AG09309 (cell line): ENCODE measurements at regions not wholly inside any gene's neighbourhood (a gene's known extent, or its start where the extent isn't known, plus 50 kb on each side); places are given as distances from the start of the nearest gene placed in this dataset.

Source experiments
- DNase-seq: peaks from one replicate; pipeline ENCODE4 v3.0.0-alpha.2; 2010; ENCODE audit warnings: low read depth
- H3K4me3 ChIP-seq: 2 replicates; pipeline ENCODE4 v1.5.1; 2011; ENCODE audit warnings: mild to moderate bottlenecking, low read depth, low read length, moderate library complexity; ENCODE audit not compliant: control insufficient read depth
- CTCF ChIP-seq: IDR thresholded peaks from 2 replicates; pipeline ENCODE4 v1.5.1; 2011; ENCODE audit warnings: mild to moderate bottlenecking, low read depth, low read length, inconsistent platforms; ENCODE audit not compliant: insufficient read depth, control insufficient read depth; ENCODE audit errors: missing control alignments

DNA sequence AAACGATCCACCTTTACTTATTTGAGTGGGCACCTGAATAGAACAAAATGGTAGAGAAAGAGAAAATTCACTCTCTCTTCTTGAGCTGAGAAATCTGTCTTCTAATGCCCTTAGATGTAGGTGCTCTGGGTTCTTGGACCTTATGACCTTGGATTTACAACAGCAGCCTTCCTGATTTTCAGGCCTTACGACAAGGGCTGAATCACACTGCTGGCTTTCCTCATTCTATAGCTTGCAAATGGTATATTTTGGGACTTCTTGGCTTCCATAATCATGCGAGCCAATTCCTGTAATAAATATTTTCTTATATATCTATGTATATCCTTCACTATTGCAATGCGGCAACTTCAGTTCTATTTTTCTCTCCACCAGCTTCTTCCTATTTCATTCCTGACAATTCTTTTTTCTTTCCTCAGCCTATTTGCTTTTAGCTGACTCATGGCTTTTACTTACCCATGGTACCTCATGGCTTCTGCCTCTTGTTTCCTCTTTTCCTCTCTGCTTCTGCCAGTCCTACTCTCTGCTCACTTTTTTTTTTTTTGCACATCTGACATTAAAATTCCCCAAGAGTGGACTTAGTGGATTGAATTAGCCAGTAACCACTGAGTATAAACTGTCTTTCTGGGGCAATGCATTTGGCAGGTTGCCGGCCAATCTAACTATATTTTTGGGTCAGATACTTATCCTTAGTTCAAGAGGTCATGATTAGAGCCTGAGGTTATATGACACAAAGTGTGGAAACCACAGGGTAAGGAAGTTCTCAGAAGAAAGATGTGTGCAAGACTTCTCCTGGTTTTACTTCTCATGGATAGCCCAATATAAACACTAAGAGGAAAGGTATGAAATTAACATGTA lies 359.5 kb downstream of the TMEM135 start:
- TF ChIP-seq CTCF, result no peak
- H3K4me3 ChIP-seq, result no peak overlapping the region
- DNase-seq, result no peak

GRCh38 chr11:87394924-87395323 lies 357.2 kb downstream of the TMEM135 start:
- TF ChIP-seq CTCF, result no peak
- DNase-seq, result no peak
- H3K4me3 ChIP-seq, result no peak overlapping the region

GRCh38 chr11:87392665-87393064 lies 354.9 kb downstream of the TMEM135 start:
- TF ChIP-seq CTCF, result no peak
- no peak for DNase-seq
- no peak overlapping the region for H3K4me3 ChIP-seq

- no peak overlapping the region for H3K4me3 ChIP-seq
- DNase-seq, result no peak
- no peak for TF ChIP-seq CTCF
These were observed 353.8 kb downstream of the TMEM135 start for GRCh38 chr11:87391496-87391895.

GRCh38 chr11:87384078-87384729 lies 346.5 kb downstream of the TMEM135 start:
- TF ChIP-seq CTCF, result no peak
- no peak overlapping the region for H3K4me3 ChIP-seq

GRCh38 chr11:87374038-87374807 lies 336.5 kb downstream of the TMEM135 start:
- H3K4me3 ChIP-seq, result no peak overlapping the region
- no peak for DNase-seq
- no peak for TF ChIP-seq CTCF

More at GRCh38 chr11:87384078-87384729, 346.5 kb downstream of the TMEM135 start:
- DNase-seq, result no peak
